Neural cell (in vitro differentiated cells): ENCODE measurements at regions not wholly inside any gene's neighbourhood (a gene's known extent, or its start where the extent isn't known, plus 50 kb on each side); places are given as distances from the start of the nearest gene placed in this dataset.

Experiments
- EP300 ChIP-seq: fragments of 450-650 bp; conservative IDR thresholded peaks from 2 replicates; pipeline ENCODE4 v1.6.1; 2014; ENCODE audit warnings: antibody characterized with exemption, mild to moderate bottlenecking, moderate library complexity; ENCODE audit not compliant: poor library complexity, severe bottlenecking
- EZH2 ChIP-seq: fragments of 200-600, 300-800 bp; shearing (Covaris generic), sonication (generic); IDR thresholded peaks from 2 replicates; pipeline ENCODE4 v1.6.1; 2014; ENCODE audit warnings: antibody characterized with exemption, low read length, borderline replicate concordance, mild to moderate bottlenecking; ENCODE audit not compliant: insufficient read depth, poor library complexity, severe bottlenecking
- POLR2AphosphoS5 ChIP-seq: IDR thresholded peaks from 2 replicates; pipeline ENCODE4 v1.6.1; 2012
- RAD21 ChIP-seq: fragments of 450-650 bp; conservative IDR thresholded peaks from 2 replicates; pipeline ENCODE4 v1.6.1; 2014; ENCODE audit warnings: antibody characterized with exemption, mild to moderate bottlenecking, moderate library complexity
- TF ChIP-seq, protein P1 (sequence below): fragments of 450-650 bp; IDR thresholded peaks from 2 replicates; pipeline ENCODE4 v1.5.1; 2014; ENCODE audit warnings: antibody characterized with exemption, mild to moderate bottlenecking, moderate library complexity; ENCODE audit not compliant: poor library complexity, severe bottlenecking
- TF ChIP-seq, protein P2 (sequence below): IDR thresholded peaks from 2 replicates; pipeline ENCODE4 v1.6.1; 2012; ENCODE audit warnings: borderline replicate concordance

DNA sequence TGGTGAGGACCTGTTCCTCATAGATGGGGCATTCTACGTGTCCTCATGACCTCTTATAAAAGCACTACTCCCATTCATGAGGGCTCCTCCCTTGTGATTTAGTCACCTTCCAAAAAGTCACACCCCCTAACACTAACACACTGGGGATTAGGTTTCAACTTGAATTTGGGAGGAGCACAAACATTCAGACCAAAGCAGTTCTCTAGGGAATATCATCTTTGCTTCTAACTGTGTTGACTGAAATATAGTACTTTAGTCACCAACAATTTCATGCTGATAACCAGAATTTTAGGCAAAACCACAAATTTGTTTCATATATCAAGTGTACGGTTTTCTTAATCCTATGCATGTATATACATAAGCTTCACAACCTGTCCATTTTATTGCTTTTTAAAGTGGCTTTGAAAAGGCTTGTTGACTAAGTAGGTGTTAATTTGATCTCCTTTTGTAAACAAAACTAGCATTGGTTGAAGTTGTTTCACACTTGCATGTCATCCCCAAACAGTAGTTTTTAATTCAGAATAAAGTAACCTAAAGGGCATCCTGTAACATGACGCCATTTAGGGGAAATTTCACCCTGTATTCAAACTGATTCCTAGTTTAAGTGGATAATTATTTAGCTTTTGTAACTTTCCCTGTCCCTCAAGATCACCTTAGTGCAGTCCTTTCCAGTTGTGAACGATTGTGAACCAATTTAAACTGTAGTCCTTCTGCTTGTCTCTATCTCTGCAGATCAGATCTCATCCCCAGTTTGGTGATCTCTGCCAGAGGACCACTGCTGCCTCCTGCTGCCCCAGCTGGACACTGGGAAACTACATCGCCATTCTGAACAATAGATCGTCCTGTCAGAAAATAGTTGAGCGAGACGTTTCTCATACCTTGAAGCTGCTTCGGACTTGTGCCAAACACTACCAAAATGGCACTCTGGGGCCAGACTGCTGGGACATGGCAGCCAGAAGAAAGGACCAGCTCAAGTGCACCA, 141.1 kb downstream of the TLR5 start:
- TF ChIP-seq, protein P1, sequence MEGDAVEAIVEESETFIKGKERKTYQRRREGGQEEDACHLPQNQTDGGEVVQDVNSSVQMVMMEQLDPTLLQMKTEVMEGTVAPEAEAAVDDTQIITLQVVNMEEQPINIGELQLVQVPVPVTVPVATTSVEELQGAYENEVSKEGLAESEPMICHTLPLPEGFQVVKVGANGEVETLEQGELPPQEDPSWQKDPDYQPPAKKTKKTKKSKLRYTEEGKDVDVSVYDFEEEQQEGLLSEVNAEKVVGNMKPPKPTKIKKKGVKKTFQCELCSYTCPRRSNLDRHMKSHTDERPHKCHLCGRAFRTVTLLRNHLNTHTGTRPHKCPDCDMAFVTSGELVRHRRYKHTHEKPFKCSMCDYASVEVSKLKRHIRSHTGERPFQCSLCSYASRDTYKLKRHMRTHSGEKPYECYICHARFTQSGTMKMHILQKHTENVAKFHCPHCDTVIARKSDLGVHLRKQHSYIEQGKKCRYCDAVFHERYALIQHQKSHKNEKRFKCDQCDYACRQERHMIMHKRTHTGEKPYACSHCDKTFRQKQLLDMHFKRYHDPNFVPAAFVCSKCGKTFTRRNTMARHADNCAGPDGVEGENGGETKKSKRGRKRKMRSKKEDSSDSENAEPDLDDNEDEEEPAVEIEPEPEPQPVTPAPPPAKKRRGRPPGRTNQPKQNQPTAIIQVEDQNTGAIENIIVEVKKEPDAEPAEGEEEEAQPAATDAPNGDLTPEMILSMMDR = no peak
- no peak for TF ChIP-seq RAD21
- TF ChIP-seq EZH2 = no peak
- no peak for TF ChIP-seq POLR2AphosphoS5
- no peak for TF ChIP-seq EP300
- TF ChIP-seq, protein P2, sequence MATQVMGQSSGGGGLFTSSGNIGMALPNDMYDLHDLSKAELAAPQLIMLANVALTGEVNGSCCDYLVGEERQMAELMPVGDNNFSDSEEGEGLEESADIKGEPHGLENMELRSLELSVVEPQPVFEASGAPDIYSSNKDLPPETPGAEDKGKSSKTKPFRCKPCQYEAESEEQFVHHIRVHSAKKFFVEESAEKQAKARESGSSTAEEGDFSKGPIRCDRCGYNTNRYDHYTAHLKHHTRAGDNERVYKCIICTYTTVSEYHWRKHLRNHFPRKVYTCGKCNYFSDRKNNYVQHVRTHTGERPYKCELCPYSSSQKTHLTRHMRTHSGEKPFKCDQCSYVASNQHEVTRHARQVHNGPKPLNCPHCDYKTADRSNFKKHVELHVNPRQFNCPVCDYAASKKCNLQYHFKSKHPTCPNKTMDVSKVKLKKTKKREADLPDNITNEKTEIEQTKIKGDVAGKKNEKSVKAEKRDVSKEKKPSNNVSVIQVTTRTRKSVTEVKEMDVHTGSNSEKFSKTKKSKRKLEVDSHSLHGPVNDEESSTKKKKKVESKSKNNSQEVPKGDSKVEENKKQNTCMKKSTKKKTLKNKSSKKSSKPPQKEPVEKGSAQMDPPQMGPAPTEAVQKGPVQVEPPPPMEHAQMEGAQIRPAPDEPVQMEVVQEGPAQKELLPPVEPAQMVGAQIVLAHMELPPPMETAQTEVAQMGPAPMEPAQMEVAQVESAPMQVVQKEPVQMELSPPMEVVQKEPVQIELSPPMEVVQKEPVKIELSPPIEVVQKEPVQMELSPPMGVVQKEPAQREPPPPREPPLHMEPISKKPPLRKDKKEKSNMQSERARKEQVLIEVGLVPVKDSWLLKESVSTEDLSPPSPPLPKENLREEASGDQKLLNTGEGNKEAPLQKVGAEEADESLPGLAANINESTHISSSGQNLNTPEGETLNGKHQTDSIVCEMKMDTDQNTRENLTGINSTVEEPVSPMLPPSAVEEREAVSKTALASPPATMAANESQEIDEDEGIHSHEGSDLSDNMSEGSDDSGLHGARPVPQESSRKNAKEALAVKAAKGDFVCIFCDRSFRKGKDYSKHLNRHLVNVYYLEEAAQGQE = no peak
